CD14-positive monocyte (primary cell): ENCODE measurements at regions not wholly inside any gene's neighbourhood (a gene's known extent, or its start where the extent isn't known, plus 50 kb on each side); places are given as distances from the start of the nearest gene placed in this dataset.

ENCODE experiments used
- DNase-seq, 3 donors: peaks; one replicate each; pipeline ENCODE4 v3.0.0-alpha.2; 2011 to 2022
- H2AFZ ChIP-seq: 2 replicates; pipeline ENCODE4 v1.6.0; 2012; ENCODE audit warnings: mild to moderate bottlenecking, low read depth, low read length, inconsistent platforms; ENCODE audit not compliant: insufficient read depth, poor library complexity, severe bottlenecking
- H3K27ac ChIP-seq, 2 donors: 1 replicate in 1 of 2; 2 replicates in 1 of 2; pipeline ENCODE4 v1.5.1; 2012 to 2013; ENCODE audit warnings: low read length in 2 of 2, control low read depth in 1 of 2, inconsistent platforms in 1 of 2, low read depth in 1 of 2, mild to moderate bottlenecking in 1 of 2
- H3K27me3 ChIP-seq, 2 donors: one replicate each; pipeline versions ENCODE4 v1.6.0 to v1.6.1; 2011 to 2013; ENCODE audit warnings: low read length in 2 of 2; ENCODE audit not compliant: control insufficient read depth in 2 of 2, insufficient read depth in 2 of 2
- H3K36me3 ChIP-seq, 2 donors: replicated peaks in 1 of 2; 1 replicate in 1 of 2; 2 replicates in 1 of 2; pipeline versions ENCODE4 v1.5.1 to v1.6.1; 2012 to 2013; ENCODE audit warnings: low read length in 2 of 2, control low read depth in 1 of 2, inconsistent platforms in 1 of 2, mild to moderate bottlenecking in 1 of 2; ENCODE audit not compliant: insufficient read depth in 2 of 2, control insufficient read depth in 1 of 2
- H3K4me1 ChIP-seq, 2 donors: 1 replicate in 1 of 2; 2 replicates in 1 of 2; pipeline versions ENCODE4 v1.5.1 to v1.6.1; 2012 to 2013; ENCODE audit warnings: low read length in 2 of 2, control low read depth in 1 of 2, inconsistent platforms in 1 of 2, mild to moderate bottlenecking in 1 of 2, moderate library complexity in 1 of 2; ENCODE audit not compliant: insufficient read depth in 2 of 2, control insufficient read depth in 1 of 2
- H3K4me2 ChIP-seq: replicated peaks from 2 replicates; pipeline ENCODE3; 2012; ENCODE audit warnings: low read length, moderate library complexity, mild to moderate bottlenecking; ENCODE audit not compliant: poor library complexity, severe bottlenecking; ENCODE audit errors: extremely low read depth
- H3K4me3 ChIP-seq, 3 experiments: fragments of 200-600 bp in 1 of 3; sonication (generic) in 1 of 3; replicated peaks in 1 of 3; 1 replicate in 2 of 3; 2 replicates in 1 of 3; pipeline ENCODE4 v1.5.1; 2011 to 2013; ENCODE audit warnings: low read length in 3 of 3, mild to moderate bottlenecking in 3 of 3, control low read depth in 2 of 3, low read depth in 2 of 3, inconsistent platforms in 1 of 3, moderate library complexity in 1 of 3
- H3K79me2 ChIP-seq: 2 replicates; pipeline ENCODE4 v1.6.0; 2012; ENCODE audit warnings: mild to moderate bottlenecking, control low read depth, inconsistent platforms, low read length, moderate library complexity; ENCODE audit not compliant: insufficient read depth
- H3K9ac ChIP-seq: 2 replicates; pipeline ENCODE4 v1.6.0; 2017; ENCODE audit warnings: low read length, mild to moderate bottlenecking; ENCODE audit not compliant: insufficient read depth, poor library complexity, severe bottlenecking
- H3K9me3 ChIP-seq, 2 donors: replicated peaks in 1 of 2; 1 replicate in 1 of 2; 2 replicates in 1 of 2; pipeline versions ENCODE4 v1.5.1 to v1.6.1; 2012 to 2013; ENCODE audit warnings: low read length in 2 of 2, control low read depth in 1 of 2; ENCODE audit not compliant: control insufficient read depth in 1 of 2, insufficient read depth in 1 of 2
- H4K20me1 ChIP-seq: 2 replicates; pipeline ENCODE4 v1.6.0; 2012; ENCODE audit warnings: mild to moderate bottlenecking, low read length, control low read depth, moderate library complexity; ENCODE audit not compliant: insufficient read depth
- H3K27ac Mint-ChIP-seq, 7 donors: one replicate each; pipeline ENCODE4 v1.8.0; 2020; ENCODE audit warnings: mild to moderate bottlenecking in 7 of 7, mixed read lengths in 7 of 7, moderate library complexity in 6 of 7, inconsistent platforms in 2 of 7
- H3K27me3 Mint-ChIP-seq, 3 donors: one replicate each; pipeline ENCODE4 v1.8.0; 2021 to 2022; ENCODE audit warnings: low read depth in 3 of 3, mild to moderate bottlenecking in 3 of 3, mixed read lengths in 3 of 3, moderate library complexity in 3 of 3, inconsistent platforms in 1 of 3
- H3K36me3 Mint-ChIP-seq, 2 donors: one replicate each; pipeline ENCODE4 v1.8.0; 2020; ENCODE audit warnings: mixed read lengths in 2 of 2, inconsistent platforms in 1 of 2, mild to moderate bottlenecking in 1 of 2
- H3K4me1 Mint-ChIP-seq: one replicate; pipeline ENCODE4 v1.8.0; 2020; ENCODE audit warnings: mild to moderate bottlenecking, mixed read lengths
- H3K4me3 Mint-ChIP-seq, 2 donors: one replicate each; pipeline ENCODE4 v1.8.0; 2020; ENCODE audit warnings: mild to moderate bottlenecking in 2 of 2, mixed read lengths in 2 of 2, moderate library complexity in 1 of 2
- H3K9me3 Mint-ChIP-seq, 7 donors: one replicate each; pipeline ENCODE4 v1.8.0; 2020 to 2022; ENCODE audit warnings: mixed read lengths in 7 of 7, mild to moderate bottlenecking in 6 of 7, moderate library complexity in 6 of 7, inconsistent platforms in 2 of 7
- CTCF ChIP-seq: fragments of 200-600 bp; IDR thresholded peaks from one replicate; pipeline ENCODE4 v1.8.0; 2022; ENCODE audit warnings: antibody characterized with exemption, mild to moderate bottlenecking
- WGBS: methylation state at CpG from one replicate; pipeline ENCODE4 v1.1.5; 2013; ENCODE audit warnings: missing lambda C conversion rate; ENCODE audit not compliant: insufficient coverage; 5-methylcytosine and 5-hydroxymethylcytosine counted together
- intact Hi-C, 2 donors: fragments of 100-400 bp; cut with micrococcal nuclease; formaldehyde crosslinking; loops; one replicate each; pipeline versions ENCODE4 v1.15.0 to v1.15.1; 2023

DNA sequence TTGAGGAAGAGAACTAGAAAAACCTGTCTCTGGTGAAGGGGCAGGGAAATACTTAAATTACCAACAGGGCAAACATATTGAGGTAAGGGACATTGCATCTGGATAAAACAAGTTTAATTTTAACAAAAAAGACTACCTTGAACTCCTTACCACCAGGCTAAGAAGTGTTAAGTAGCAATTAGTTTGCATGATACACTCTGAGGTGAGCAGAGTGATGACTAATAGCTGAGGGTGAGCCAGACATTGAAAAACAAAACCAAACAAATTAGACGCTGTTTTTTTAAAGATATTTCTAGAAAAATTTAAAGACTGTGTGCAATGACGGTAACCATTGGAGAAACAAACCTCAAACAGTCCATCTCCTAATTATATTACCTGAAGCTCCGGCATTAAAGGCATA lies 105.9 kb downstream of the ANKRD7 start:
- no peaks in the 10 kb centered on the region for H3K79me2 ChIP-seq
- Mint-ChIP-seq H3K4me3 (peak overlapping the region in 1 of 2 donors; percentile 68), H3K9me3 (peaks cover 0 to 4% (median 0%) of the 10 kb centered on the region in 7 donors), H3K27me3 (peaks cover 50 to 79% (median 62%) of the 10 kb centered on the region in 3 donors), H3K4me1 (no peaks in the 10 kb centered on the region), H3K36me3 (peaks cover 0 to 2% of the 10 kb centered on the region in 2 donors), H3K27ac (no peak overlapping the region)
- no peak for TF ChIP-seq CTCF
- H3K4me1 ChIP-seq, result no peaks in the 10 kb centered on the region
- peaks cover 70 to 92% of the 10 kb centered on the region in 2 donors for H3K27me3 ChIP-seq
- H3K36me3 ChIP-seq, result no peaks in the 10 kb centered on the region
- H3K27ac ChIP-seq, result no peak overlapping the region
- no CpG with 5 or more reads among the region's 3 CpGs for WGBS
- no peak for DNase-seq
- no peak overlapping the region for H3K4me3 ChIP-seq
- intact Hi-C loops, result no loop called here
- no peaks in the 10 kb centered on the region for H4K20me1 ChIP-seq
- no peak overlapping the region for H3K4me2 ChIP-seq
- no peak overlapping the region for H2AFZ ChIP-seq
- H3K9ac ChIP-seq, result no peak overlapping the region
- H3K9me3 ChIP-seq, result no peaks in the 10 kb centered on the region

DNA sequence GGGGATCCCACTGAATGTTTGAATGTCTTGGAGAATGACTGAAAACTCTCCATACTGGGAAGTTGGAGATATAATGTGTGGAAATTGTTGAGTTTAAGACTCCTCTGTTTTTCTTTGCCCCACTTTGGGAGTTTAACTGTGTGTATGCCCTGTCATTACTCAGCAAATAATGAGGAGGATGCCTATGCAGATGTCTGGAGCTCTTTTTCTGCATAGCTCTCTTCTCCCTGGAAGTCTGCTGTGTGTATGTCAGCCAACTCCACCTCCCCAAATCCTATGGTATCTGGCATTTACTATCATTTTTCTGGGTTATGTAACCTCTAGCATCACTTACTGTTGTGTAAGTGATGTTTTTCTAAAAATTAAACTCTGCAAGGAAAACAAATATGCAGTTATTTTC lies 122.2 kb downstream of the ANKRD7 start:
- H3K4me3 ChIP-seq, result no peak overlapping the region

More for the DNA sequence above, 122.2 kb downstream of the ANKRD7 start:
- Histone ChIP-seq H3K36me3 (no peaks in the 10 kb centered on the region), H3K79me2 (no peaks in the 10 kb centered on the region), H4K20me1 (no peaks in the 10 kb centered on the region), H3K27ac (no peak overlapping the region), H3K27me3 (peaks cover 62 to 65% of the 10 kb centered on the region in 2 donors), H3K9me3 (no peaks in the 10 kb centered on the region), H3K4me2 (no peak overlapping the region), H3K9ac (no peak overlapping the region), H3K4me1 (no peaks in the 10 kb centered on the region), H2AFZ (no peak overlapping the region)
- H3K4me1 Mint-ChIP-seq, result no peaks in the 10 kb centered on the region
- no peak overlapping the region for H3K4me3 Mint-ChIP-seq
- no peaks in the 10 kb centered on the region for H3K36me3 Mint-ChIP-seq
- no peak for TF ChIP-seq CTCF
- H3K27me3 Mint-ChIP-seq, result peaks cover 29 to 41% (median 36%) of the 10 kb centered on the region in 3 donors
- intact Hi-C loops, result no loop called here
- DNase-seq, result no peak
- no peak overlapping the region for H3K27ac Mint-ChIP-seq
- H3K9me3 Mint-ChIP-seq, result peaks cover 0 to 4% (median 2%) of the 10 kb centered on the region in 7 donors
